Bronchial epithelial cell (primary cell): ENCODE measurements at regions not wholly inside any gene's neighbourhood (a gene's known extent, or its start where the extent isn't known, plus 50 kb on each side); places are given as distances from the start of the nearest gene placed in this dataset.
"Not testable (repeated sequence)": the region's sequence is repeated elsewhere in the genome, so short reads cannot be mapped to it uniquely, and the experiment has no call there.

Experiments used
- DNase-seq: peaks from one replicate; pipeline ENCODE4 v3.0.0-alpha.2; 2010; ENCODE audit warnings: low read depth
- FAIRE-seq: peaks from 2 replicates; lab custom pipeline; 2011; peaks lifted over from hg19 to GRCh38; lab: Jason Lieb, UNC
- H3K27me3 ChIP-seq: 2 replicates; pipeline ENCODE4 v1.5.1; 2011; ENCODE audit warnings: low read length; ENCODE audit not compliant: control insufficient read depth, insufficient read depth
- H3K36me3 ChIP-seq: 2 replicates; pipeline ENCODE4 v1.5.1; 2011; ENCODE audit warnings: low read length; ENCODE audit not compliant: control insufficient read depth, insufficient read depth
- H3K4me3 ChIP-seq: 2 replicates; pipeline ENCODE4 v1.5.1; 2011; ENCODE audit warnings: mild to moderate bottlenecking, low read depth, low read length, control low read depth
- TF ChIP-seq, protein P1 (sequence below): IDR thresholded peaks from 2 replicates; pipeline ENCODE4 v1.5.1; 2011; ENCODE audit warnings: mild to moderate bottlenecking, moderate library complexity, low read length, control low read depth, inconsistent platforms; ENCODE audit not compliant: insufficient read depth, severe bottlenecking

DNA sequence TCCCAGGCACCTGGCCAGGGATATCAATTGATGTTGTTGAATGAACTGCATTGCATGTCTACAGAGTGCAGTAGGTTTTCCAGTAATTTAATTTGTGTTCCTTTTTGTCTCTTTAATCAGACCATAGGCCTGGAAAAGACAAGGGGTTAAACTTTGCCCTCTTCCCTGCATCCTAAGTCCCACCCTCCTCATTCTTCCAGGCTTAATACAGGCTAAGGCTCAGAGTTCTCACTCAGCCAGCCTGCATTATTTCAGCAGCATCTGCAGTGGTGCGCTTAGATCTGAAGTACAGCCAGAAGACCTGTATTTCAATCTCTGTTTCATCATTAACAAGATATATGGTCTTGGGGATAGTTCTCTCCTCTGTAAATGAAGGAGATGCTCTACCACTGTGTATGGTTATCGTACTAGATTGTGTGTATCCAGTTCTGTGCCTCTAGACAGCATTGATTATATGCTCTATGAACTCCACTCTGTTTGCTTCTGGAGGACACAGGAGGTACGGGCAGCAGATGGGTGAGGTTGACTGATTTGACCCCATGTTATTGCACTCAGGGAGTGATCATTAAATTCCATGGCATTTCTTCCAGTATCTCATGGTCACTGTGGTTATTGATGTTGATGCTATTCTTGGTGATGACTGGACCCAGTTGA lies 286.1 kb downstream of the RPS6KC1 start:
- H3K36me3 ChIP-seq = no peaks in the 10 kb centered on the region
- TF ChIP-seq, protein P1, sequence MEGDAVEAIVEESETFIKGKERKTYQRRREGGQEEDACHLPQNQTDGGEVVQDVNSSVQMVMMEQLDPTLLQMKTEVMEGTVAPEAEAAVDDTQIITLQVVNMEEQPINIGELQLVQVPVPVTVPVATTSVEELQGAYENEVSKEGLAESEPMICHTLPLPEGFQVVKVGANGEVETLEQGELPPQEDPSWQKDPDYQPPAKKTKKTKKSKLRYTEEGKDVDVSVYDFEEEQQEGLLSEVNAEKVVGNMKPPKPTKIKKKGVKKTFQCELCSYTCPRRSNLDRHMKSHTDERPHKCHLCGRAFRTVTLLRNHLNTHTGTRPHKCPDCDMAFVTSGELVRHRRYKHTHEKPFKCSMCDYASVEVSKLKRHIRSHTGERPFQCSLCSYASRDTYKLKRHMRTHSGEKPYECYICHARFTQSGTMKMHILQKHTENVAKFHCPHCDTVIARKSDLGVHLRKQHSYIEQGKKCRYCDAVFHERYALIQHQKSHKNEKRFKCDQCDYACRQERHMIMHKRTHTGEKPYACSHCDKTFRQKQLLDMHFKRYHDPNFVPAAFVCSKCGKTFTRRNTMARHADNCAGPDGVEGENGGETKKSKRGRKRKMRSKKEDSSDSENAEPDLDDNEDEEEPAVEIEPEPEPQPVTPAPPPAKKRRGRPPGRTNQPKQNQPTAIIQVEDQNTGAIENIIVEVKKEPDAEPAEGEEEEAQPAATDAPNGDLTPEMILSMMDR = no peak
- no peak for DNase-seq
- H3K4me3 ChIP-seq = no peak overlapping the region
- H3K27me3 ChIP-seq = no peaks in the 10 kb centered on the region
- peak; percentile 72 for FAIRE-seq

DNA sequence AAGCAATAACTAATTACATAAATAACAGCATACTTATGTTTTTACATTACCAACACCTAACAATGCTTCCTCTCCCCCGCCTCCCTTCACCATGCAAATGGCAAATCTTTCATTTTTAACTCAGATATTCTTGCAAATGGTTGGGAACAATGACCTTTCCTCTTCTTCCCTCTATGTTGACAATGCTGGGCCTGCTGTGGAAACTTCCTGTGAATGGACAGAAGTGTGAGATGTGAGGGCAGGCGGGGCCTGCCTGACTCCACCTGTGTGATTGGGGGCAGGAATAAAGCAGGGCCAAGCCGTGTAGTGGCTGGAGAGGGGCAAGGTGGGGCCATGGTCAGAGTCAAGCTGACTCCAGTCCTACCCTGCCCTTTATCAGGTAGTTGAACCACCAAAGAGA lies 289.6 kb downstream of the RPS6KC1 start:
- H3K27me3 ChIP-seq = no peaks in the 10 kb centered on the region
- no peaks in the 10 kb centered on the region for H3K36me3 ChIP-seq
- no peak for FAIRE-seq
- no peak for DNase-seq
- H3K4me3 ChIP-seq = no peak overlapping the region
- TF ChIP-seq, protein P1 = no peak

DNA sequence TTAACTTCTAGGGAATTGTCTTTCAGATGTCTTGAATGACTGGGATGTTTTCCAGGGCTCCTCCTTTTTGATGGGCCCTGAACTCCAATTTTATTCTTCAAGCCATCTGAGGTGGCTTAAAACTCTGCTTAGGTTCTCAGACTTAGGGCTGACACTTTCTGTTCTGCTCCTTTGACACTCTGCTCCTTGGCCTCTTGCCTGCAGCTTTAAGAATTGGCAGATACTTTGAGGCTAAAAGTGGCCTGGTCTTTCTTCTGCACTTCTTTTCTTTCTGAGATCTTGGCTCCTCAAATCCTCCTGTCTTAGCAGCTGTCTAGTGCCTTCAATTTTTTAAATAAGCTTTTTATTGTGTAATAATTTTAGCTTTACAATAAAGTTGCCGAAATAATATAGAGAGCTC lies 294.6 kb downstream of the RPS6KC1 start:
- TF ChIP-seq, protein P1 = no peak
- H3K4me3 ChIP-seq = no peak overlapping the region
- FAIRE-seq (no peak), DNase-seq (no peak)
- H3K36me3 ChIP-seq = no peaks in the 10 kb centered on the region
- no peaks in the 10 kb centered on the region for H3K27me3 ChIP-seq

DNA sequence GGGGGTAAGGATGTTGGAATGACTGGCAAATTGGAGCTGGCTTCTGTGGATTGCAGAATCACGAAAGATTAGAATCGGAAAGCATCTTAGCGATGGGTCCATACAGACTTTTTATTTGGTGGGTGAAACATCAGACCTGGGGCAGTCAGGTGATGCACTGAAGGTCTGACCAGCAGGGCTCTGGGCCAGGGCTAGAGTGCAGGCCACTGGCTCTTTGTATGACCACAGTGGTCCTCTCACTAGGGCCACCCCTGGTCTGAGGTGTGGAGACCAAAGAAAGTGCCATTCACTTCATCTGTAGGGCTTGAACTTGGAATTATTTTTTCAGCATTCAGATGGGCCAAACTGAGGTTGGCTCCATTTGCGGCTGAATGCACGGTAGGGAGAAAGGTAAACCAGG lies 306.4 kb downstream of the RPS6KC1 start:
- Histone ChIP-seq H3K36me3 (no peaks in the 10 kb centered on the region), H3K27me3 (no peaks in the 10 kb centered on the region), H3K4me3 (no peak overlapping the region)
- DNase-seq (no peak), FAIRE-seq (no peak)
- TF ChIP-seq, protein P1 = no peak

DNA sequence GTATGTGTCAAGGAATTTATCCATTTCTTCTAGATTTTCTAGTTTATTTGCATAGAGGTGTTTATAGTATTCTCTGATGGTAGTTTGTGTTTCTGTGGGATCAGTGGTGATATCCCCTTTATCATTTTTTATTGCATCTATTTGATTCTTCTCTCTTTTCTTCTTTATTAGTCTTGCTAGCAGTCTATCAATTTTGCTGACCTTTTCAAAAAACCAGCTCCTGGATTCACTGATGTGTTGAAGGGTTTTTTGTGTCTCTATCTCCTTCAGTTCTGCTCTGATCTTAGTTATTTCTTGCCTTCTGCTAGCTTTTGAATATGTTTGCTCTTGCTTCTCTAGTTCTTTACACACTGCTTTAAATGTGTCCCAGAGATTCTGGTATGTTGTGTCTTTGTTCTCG lies 307.3 kb downstream of the RPS6KC1 start:
- not testable (repeated sequence) for H3K4me3 ChIP-seq, H3K27me3 ChIP-seq, DNase-seq, H3K36me3 ChIP-seq, FAIRE-seq

DNA sequence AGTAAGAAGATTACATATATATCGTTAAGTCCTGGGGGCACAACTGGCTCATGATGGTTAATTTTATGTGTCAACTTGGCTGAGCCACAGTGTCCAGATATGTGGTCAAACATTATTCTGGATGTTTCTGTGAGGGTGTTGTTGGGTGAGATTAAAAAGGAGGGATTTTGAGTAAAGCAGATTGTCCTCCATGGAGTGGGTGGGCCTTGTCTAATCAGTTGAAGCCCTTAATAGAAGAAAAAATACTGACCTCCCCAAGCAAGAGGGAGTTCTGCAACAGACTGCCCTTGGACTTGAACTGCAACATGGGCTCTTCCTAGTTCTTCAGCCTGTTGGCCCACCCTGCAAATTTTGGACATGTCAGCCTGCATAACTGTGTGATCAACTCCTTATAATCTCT lies 311.6 kb downstream of the RPS6KC1 start:
- Histone ChIP-seq H3K4me3 (no peak overlapping the region), H3K27me3 (no peaks in the 10 kb centered on the region), H3K36me3 (no peaks in the 10 kb centered on the region)
- no peak for DNase-seq
- TF ChIP-seq, protein P1 = no peak
- FAIRE-seq = no peak
